HUES6 (cell line): ENCODE measurements at regions not wholly inside any gene's neighbourhood (a gene's known extent, or its start where the extent isn't known, plus 50 kb on each side); places are given as distances from the start of the nearest gene placed in this dataset.
"Not testable (repeated sequence)": the region's sequence is repeated elsewhere in the genome, so short reads cannot be mapped to it uniquely, and the experiment has no call there.

ENCODE experiments used
- H3K27ac ChIP-seq: 2 replicates; pipeline ENCODE4 v1.7.0; 2013; ENCODE audit warnings: low read depth, mild to moderate bottlenecking, low read length, inconsistent platforms
- H3K27me3 ChIP-seq: 2 replicates; pipeline ENCODE4 v1.6.1; 2013; ENCODE audit warnings: low read length; ENCODE audit not compliant: control insufficient read depth, insufficient read depth
- H3K36me3 ChIP-seq: 2 replicates; pipeline ENCODE4 v1.6.1; 2013; ENCODE audit warnings: low read length; ENCODE audit not compliant: control insufficient read depth, insufficient read depth
- H3K4me1 ChIP-seq: 2 replicates; pipeline ENCODE4 v1.6.1; 2013; ENCODE audit warnings: low read length; ENCODE audit not compliant: control insufficient read depth, insufficient read depth
- H3K4me3 ChIP-seq: 2 replicates; pipeline ENCODE4 v1.5.1; 2013; ENCODE audit warnings: low read depth, low read length
- H3K9ac ChIP-seq: one replicate; pipeline ENCODE4 v1.6.1; 2013; ENCODE audit warnings: mild to moderate bottlenecking, low read length
- H3K9me3 ChIP-seq: 2 replicates; pipeline ENCODE4 v1.6.1; 2013; ENCODE audit warnings: low read depth, low read length; ENCODE audit not compliant: control insufficient read depth, insufficient read depth

GRCh38 chr10:57551774-57552173 is 715.9 kb downstream of the IPMK start:
- H3K27me3 ChIP-seq, result not testable (repeated sequence)
- H3K9me3 ChIP-seq, result peaks cover 18% of the 10 kb centered on the region

DNA sequence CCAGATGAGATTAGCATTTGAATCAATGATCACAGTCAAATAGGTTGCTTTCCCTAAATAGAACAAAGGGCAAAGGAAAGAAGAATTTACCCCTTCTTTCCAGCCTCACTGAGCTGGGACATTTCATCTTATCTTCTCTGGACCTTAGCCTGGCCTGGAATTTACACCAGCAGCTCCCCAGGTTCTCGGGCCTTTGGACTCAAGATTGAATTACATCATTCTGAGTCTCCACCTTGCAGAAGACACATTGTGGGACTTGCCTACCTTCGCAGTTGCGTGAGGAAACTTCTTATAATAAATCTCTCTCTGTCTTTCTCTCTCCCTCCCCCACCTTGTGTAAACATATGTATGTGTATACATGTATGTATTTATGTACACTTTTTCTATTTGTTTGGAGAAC is 732.4 kb downstream of the IPMK start:
- Histone ChIP-seq H3K4me3 (no peak overlapping the region), H3K36me3 (no peaks in the 10 kb centered on the region), H3K9ac (no peak overlapping the region), H3K9me3 (no peaks in the 10 kb centered on the region), H3K27me3 (no peaks in the 10 kb centered on the region), H3K4me1 (no peaks in the 10 kb centered on the region), H3K27ac (no peak overlapping the region)

More at GRCh38 chr10:57551774-57552173, 715.9 kb downstream of the IPMK start:
- H3K9ac ChIP-seq, H3K36me3 ChIP-seq, H3K4me1 ChIP-seq, H3K27ac ChIP-seq, H3K4me3 ChIP-seq: not testable (repeated sequence)

DNA sequence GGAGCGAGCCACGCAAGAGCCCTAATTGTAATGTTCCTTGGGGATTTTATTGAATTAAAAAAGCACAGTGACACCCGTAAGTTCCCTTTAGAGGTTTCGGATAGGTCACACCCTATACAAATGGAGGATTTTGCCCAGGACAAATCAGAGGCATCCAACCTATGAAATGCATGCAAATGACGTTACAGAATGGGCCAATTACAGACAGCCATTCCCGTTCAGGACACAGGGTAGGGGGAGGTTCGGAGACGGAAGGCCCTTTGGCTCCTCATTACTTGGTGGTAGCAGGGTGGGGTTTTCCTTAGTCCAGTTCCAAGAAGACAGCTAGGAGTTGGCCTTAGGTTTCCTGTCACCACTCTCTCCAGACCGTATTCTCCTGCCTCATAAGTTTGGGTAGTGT is 754.1 kb downstream of the IPMK start:
- no peaks in the 10 kb centered on the region for H3K9me3 ChIP-seq
- H3K27ac ChIP-seq, result no peak overlapping the region
- no peaks in the 10 kb centered on the region for H3K4me1 ChIP-seq
- no peak overlapping the region for H3K9ac ChIP-seq
- no peaks in the 10 kb centered on the region for H3K27me3 ChIP-seq
- H3K36me3 ChIP-seq, result no peaks in the 10 kb centered on the region
- H3K4me3 ChIP-seq, result no peak overlapping the region

DNA sequence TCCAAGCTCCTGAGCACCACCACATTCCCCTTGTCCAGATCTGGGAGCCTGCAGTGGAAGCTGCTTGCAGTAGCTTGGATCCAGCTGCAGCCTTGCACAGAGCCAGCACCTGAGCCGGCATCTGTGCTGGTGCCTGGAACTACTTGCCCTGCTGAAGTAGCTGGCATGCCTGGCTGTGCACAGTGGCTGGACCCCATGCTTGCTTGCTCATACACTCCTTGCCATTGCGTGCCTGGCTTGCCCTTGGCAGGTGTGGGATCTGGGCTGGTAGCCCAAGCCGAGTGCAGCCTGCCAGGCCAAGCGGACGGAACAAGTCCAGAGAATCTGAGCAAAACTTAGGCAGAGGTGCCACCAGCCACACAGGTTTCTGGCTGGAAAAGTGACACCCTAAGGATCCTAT is 759.9 kb downstream of the IPMK start:
- Histone ChIP-seq H3K27ac (no peak overlapping the region), H3K4me1 (no peaks in the 10 kb centered on the region), H3K27me3 (no peaks in the 10 kb centered on the region), H3K9me3 (peaks cover 10% of the 10 kb centered on the region), H3K9ac (no peak overlapping the region), H3K36me3 (no peaks in the 10 kb centered on the region), H3K4me3 (no peak overlapping the region)

DNA sequence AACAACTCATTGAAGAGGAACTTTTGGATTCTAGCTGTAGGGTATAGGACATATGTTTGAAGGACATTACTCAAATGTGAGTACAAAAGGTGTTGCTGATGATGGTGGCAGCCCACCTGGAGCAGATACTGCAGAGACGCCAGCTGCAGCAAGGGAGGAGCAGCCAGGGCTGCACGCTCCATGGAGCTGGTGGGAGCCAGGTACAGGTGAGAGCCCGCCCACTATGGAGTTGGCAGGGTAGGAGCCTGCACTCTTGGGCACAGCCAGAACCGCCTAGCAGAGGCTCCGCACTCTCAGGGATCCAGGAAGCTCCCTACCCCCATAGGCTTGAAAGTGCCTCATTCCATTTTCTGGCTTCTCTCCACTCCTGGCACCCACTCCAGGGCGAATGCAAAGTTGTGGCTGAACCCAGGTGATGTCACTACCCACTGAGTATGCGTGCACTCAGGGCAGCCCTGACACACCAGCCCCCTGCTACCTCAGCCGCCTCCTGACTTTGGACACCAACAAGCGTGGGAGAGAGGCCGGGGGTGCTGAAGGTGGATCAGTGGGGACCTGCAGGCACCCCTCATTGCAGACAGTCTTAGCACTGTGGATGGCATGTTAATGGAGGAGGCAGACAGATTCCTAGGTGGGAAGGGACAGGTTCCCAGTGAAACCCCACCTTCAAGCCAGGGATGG is 761.1 kb downstream of the IPMK start:
- peaks cover 10% of the 10 kb centered on the region for H3K9me3 ChIP-seq
- H3K36me3 ChIP-seq, result no peaks in the 10 kb centered on the region

GRCh38 chr10:57494486-57494885 is 773.2 kb downstream of the IPMK start:
- Histone ChIP-seq H3K4me1 (no peaks in the 10 kb centered on the region), H3K9ac (no peak overlapping the region), H3K36me3 (no peaks in the 10 kb centered on the region), H3K9me3 (no peaks in the 10 kb centered on the region), H3K27ac (no peak overlapping the region), H3K27me3 (no peaks in the 10 kb centered on the region), H3K4me3 (no peak overlapping the region)

More for the DNA sequence above, 761.1 kb downstream of the IPMK start:
- Histone ChIP-seq H3K4me1 (no peaks in the 10 kb centered on the region), H3K4me3 (no peak overlapping the region), H3K27ac (no peak overlapping the region), H3K27me3 (no peaks in the 10 kb centered on the region), H3K9ac (no peak overlapping the region)

DNA sequence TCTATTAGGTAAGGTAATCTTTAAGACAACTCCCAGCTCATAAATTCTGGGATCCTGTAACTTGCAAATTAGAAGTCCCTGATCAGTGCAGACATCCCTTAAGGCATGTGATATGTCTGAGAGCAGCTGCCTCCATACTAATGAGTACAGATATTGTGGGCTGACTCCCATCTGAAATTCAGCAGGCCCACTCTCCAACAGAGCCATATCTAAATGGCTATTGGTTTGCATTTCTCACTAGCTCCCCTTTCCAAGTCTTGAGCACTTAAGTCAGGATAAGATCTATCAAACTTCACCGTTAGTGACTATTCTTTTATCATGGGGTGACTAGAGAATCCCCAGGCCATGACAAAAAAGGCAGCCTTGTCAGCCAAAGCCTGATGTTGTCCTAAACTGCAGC is 785.4 kb downstream of the IPMK start:
- Histone ChIP-seq H3K9me3 (no peaks in the 10 kb centered on the region), H3K36me3 (no peaks in the 10 kb centered on the region)

DNA sequence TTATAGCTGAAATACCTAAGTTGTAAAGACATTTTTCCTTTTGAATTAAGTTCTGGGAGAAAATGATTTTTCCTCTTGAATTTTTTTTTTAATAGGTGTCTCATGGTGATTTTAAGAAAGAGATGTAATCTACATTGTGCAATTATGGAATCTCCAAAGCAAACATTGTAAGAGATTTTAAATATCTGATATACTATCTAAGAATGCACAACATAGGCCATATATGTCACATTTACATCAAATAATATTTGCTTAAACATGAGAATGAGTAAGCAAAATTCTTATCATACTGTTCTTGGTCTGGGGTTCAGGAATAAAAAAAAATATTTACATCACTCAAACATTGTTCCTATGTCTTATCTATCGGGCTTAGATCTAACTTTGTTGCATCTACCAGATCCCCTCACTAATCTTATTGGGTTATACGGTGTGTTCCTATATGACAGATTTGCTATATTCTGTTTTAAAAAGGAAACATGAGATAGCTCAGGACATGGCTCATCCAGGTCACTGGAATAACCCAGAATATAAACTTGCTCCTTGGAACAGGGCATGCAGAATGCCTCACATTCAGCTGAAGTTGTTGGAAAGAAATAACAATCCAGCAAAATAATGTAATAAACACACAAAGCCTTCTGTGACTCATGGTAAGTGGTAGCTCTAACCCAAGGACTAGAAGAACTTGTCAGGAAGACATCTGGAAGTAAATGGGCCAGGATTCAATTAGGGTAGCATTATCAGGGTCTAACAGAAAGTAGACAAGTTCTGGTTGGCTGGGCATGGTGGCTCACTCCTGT is 794.7 kb downstream of the IPMK start:
- H3K36me3 ChIP-seq, result no peaks in the 10 kb centered on the region
- H3K4me1 ChIP-seq, result no peaks in the 10 kb centered on the region
- H3K9me3 ChIP-seq, result no peaks in the 10 kb centered on the region
- no peak overlapping the region for H3K27ac ChIP-seq
- no peak overlapping the region for H3K4me3 ChIP-seq
- H3K9ac ChIP-seq, result no peak overlapping the region
- no peaks in the 10 kb centered on the region for H3K27me3 ChIP-seq

More for the DNA sequence above, 785.4 kb downstream of the IPMK start:
- Histone ChIP-seq H3K4me3 (no peak overlapping the region), H3K27me3 (no peaks in the 10 kb centered on the region), H3K4me1 (no peaks in the 10 kb centered on the region), H3K27ac (no peak overlapping the region), H3K9ac (no peak overlapping the region)

DNA sequence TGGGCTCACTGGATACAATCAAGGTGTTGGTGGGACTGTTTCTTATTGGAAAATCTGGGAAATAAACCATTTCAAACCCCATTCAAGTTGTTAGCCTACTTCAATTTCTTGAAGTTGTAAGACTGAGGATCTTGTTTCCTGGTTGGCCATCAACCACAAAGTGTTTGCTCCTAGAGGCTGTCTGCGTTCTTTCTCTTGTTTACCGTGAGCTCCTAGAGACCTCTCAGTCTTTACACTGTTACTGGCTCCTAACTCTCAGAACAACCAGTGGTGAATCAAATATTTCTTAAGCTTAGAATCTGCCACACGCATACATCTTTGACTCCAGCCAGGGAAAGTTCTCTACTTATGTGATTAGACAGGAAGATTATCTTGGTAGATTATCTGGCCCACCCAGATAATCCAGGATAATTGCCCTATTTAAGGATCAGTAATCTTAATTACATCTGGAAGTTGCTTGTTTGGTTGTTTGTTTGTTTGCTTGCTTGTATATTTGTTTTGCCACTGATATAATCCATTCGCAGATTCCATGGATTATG is 798.7 kb downstream of the IPMK start:
- Histone ChIP-seq H3K27me3 (no peaks in the 10 kb centered on the region), H3K4me1 (no peaks in the 10 kb centered on the region), H3K36me3 (no peaks in the 10 kb centered on the region), H3K27ac (no peak overlapping the region), H3K9me3 (no peaks in the 10 kb centered on the region), H3K4me3 (no peak overlapping the region), H3K9ac (no peak overlapping the region)

DNA sequence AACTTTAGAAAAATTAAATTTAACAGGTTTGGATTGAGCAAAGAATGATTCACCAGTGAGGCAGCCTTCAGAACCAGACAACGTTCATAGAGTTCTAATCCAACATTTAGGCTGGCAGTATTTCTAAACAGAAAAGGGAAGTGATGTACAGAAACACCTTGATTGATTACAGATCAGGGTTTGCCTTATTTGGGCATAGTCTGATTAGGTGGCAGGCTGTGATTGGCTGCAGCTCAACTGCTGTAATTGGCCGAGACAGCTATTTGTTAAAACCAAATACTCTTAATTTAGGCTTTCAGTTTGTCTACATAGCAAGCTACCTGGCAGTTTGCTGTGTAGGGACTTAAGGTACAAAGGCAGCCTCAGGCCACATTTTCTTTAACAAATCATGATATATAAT is 802.5 kb downstream of the IPMK start:
- Histone ChIP-seq H3K36me3 (no peaks in the 10 kb centered on the region), H3K27me3 (no peaks in the 10 kb centered on the region), H3K4me1 (no peaks in the 10 kb centered on the region), H3K9me3 (no peaks in the 10 kb centered on the region), H3K9ac (no peak overlapping the region), H3K27ac (no peak overlapping the region), H3K4me3 (no peak overlapping the region)

- Histone ChIP-seq H3K9me3 (no peaks in the 10 kb centered on the region), H3K36me3 (no peaks in the 10 kb centered on the region), H3K9ac (no peak overlapping the region), H3K4me3 (no peak overlapping the region), H3K27ac (no peak overlapping the region), H3K4me1 (peaks cover 4% of the 10 kb centered on the region; the same call in 1 of the 2 replicates), H3K27me3 (no peaks in the 10 kb centered on the region)
Measured at GRCh38 chr10:57460540-57460939, 807.2 kb downstream of the IPMK start.
